HG02870 (cell line): ENCODE measurements at regions not wholly inside any gene's neighbourhood (a gene's known extent, or its start where the extent isn't known, plus 50 kb on each side); places are given as distances from the start of the nearest gene placed in this dataset.

Source experiments
- ATAC-seq: cut with Tn5 transposase; IDR thresholded peaks from one replicate; pipeline ENCODE4 v1.9.1; 2021; ENCODE audit warnings: mild to moderate bottlenecking, moderate library complexity; ENCODE audit not compliant: unreplicated experiment

DNA sequence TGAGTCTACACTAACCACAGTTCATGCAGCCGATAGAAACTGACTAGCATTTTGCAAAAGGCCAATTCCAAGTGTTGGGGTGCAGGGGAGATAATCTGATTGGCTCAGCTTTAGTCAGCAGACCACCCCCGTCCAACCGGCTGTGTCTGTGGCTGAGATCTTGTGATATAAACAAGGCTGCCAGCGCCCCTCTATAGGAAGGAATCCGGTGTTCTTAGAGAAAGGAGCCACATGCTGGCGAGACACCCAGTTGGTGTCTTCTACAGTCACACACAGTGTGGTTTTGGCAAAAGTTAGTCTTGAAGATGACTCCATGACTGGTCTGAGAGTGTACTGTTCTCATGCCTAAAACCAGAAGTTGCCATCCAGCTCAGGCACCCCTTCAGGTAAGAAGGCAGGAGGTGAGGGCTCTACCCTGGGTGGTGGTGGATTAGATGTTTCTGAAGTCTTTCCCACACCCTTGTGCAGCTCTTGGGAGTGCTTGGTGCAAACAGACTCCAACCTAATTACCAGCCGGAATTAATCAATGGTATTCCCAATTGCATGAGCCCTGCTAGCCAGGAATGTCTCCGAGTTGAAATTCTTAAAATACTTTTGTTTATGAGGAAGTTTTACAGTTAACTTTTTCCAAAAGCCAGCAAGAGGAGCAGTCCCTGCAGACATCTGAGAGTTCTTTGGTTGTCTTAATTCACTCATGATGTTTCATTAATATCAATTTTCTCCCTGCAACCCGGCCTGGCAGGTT lies 172.3 kb upstream of the IRX6 start:
- no peak for ATAC-seq

DNA sequence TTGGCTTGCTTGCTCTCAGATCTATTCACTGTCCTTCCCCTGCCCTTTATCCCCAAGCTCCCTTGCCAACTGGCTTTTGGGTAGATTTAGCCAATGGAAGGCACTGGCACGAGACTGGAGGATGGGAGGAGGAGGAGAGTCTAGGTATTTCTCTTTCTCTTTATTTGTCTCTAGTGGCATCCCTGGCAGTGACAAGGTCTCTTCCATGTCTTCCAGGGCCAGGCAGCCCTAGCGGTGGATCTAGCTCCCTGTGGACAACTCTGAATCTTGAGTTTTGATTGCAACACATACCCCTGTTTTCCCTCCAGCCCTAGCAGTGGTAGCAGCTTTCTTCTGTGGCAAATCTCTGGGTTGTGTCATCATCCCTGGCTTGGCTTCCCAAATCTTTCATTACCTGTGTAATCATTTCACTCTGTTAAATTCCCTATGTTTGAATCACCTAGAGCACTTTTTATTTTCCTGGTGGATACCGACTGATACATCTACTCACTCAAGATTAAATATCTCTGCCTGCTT lies 171.1 kb upstream of the IRX6 start:
- no peak for ATAC-seq

DNA sequence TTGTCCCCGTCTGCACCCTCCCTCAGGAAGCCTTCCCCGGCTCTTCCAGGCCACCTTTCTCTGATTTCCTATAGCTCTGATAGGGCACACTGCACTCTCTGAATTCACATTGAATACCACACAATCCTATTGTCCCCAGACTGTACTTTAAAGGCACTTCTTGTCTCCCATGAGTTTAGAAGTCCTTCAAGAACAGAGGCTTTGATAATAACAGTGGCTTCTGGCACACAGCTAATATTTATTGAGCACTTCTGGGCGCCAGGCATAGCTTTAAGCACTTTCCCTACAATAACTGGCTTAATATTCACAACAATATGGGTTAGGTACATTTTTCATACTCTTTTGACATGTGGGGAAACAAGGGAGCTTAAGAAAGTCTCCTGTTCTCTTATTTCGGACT lies 169.7 kb upstream of the IRX6 start:
- ATAC-seq: no peak

DNA sequence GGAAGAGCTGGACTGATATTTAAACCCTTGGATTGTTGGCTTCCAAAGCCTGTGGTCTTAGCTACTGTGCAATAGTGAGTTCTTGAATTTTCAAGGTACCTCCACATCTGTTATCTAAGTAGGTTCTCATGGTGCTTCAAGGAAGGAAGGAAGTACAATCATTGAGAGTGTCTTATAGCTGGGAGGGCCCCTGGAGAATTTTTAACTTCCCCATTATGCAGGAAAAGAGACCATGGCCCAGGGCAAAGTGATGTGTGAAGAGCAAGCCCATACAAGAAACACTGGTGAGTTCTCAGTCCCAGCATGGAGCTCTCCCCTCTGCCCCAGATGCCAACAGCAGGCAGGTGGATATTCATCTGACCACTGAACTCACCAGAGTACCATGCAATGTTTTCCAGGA lies 169.0 kb upstream of the IRX6 start:
- ATAC-seq: no peak

DNA sequence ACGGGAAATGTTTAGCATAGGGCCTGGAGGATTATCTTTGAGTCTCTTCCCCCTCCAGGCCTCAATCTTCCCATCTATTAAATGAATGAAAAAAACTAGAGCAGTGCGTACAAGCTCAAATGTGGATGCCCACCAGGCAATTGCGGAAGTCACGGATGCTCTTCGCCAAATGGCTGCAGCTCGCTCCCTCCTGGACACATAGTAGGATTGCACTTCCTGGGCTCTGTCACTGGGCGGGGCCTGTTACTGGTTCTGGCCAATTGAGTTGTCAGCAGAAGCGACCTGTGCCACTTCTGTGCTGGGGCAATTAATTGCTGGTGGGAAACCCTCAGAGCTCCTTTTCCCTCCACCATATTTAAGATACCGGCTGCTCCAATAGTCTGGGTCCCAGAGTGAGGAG lies 168.2 kb upstream of the IRX6 start:
- ATAC-seq: no peak

DNA sequence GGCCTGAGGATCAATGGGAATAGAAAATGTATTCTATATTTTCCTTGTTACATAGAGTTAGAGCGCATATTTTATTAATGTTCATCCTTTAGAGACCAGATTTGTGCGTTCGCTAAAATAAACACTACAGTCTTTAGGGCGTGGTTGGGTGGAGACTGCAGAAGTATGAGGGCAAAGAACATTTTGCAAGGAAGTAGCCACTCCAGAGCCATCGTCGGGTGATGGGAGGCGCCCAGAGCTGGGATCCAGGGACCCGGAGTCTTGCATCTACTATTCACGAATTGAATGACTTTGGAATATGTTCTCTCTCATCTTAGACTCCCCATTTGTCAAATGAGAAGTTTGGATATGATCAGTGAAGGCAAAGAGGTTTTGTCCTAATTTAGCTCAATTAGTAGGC lies 154.2 kb upstream of the IRX6 start:
- ATAC-seq: no peak

DNA sequence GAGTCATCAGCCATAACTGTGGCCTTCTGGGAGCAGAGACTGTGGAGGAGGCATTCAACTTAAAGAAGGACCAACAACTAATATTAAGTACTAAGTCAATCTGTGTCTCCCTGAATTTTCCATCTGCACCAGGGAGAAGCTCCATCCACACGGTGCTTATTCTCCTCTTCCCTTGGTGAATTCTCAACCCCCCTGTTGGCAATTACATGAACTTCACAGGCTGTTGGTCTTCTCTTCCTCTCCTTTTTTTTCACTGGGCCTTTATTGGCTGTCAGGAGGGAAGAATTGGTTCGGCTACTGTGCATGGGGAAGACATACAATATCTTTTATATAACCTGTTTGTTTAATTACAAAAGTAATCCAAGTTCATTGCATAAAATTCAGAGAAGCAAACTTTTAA lies 152.8 kb upstream of the IRX6 start:
- no peak for ATAC-seq

DNA sequence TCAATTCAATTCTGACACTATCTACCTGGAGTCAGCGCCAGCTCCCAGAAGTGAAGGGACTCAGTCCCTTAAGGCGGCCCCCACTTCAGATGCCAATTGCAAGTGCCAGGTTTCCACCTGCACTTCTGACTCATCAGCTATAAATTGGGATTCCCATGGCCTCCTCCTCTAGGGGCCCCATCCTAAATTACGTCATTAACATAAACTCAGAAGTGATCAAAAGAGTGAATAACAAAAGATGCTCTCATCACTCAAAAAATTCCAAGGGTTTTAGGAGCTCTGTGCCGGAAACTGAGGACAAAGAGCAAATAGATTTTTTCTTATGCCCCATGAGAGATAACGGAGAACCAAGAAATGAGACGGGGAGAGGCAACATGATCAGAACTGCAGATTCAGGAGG lies 148.6 kb upstream of the IRX6 start:
- ATAC-seq: no peak

DNA sequence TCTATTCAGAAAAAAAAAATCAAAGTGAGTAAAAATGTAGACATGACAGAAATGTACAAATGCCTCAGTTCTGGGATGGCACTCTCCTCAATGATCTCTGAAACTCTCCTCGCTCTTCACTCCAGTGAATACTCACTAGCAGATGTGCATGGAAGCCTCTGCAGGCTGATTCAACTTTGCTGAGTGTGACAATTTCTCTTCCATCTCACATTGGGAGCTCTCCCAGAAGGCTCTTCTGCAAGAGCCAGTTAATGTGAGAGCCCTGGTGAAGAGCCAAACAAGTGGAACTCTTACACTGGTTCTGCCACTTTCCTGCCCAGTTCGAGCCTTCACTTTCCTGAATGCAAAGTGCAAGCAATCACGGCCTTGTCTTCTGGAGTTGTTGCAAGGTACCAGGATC lies 147.1 kb upstream of the IRX6 start:
- ATAC-seq: no peak

DNA sequence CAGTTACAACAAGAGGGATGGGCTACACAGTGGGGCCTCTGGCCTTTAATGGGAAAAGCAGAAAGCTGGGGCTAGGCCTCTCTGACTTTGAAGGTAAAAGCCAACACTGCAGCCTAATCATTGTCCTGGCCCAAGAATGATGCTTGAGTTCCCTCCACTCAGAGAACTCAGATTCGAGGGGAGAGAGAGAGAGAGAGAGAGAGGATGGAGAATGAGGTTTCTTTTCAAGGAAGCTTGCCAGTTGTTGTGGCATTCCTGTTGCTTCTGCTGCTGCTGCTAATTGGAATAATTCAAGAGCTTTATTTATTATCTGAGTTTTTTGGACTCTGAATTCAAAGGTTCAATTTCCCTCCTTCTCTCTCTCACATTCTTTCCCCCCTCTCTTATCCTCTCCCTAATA lies 144.6 kb upstream of the IRX6 start:
- no peak for ATAC-seq

DNA sequence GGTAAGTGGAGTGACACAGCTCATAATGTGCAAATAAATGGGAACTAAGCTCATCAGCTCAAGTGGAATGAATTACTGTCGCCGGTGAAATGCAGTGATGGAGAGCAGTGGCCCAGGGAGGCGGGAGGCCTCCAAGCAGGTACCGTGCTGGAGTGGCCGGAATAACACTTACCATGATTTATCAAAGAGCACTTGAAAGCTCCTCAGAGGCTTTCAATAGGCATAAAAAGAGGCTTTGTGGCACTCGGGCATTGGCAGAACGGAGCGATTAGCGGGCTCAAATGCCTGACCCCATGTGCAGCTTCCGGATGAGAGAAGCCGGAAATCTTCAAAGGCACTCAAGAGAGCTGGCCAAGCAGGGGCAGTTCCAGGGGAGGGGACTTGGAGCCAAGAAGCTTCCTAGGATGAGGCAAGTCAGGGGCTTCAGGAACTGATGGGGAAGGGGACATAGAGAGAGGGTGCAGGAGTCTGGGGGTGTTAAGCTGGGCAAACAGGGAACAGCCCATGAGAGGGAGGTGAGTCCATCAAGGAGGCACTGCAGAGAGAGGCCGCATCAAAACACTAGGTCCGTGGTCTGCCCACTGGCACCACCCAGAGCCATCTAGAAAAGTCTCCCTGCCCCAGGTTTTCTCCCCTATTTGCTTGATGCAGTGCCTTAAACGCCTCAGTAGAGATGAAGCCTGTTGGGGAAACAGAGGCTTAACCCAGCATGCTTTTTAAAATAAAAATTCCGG lies 144.0 kb upstream of the IRX6 start:
- ATAC-seq: no peak

DNA sequence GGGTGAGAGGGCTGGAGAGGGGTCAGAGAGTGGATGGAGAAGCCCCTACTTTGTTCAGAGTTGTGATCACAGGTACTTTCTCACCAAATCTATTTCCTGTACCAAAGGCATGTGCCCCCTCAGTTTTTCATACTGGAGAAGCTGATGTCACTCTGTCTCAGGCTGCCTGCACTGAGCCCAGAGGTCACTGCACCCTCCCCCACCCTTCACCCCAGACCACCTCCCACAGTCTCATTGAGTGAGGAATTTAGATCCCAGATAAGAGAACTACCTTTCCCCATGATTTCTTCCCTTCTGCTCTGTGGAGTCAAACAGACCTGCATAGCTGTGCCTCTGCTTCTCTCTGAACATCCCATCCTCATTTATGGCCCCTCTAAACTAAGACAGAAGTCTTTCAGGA lies 140.0 kb upstream of the IRX6 start:
- no peak for ATAC-seq

DNA sequence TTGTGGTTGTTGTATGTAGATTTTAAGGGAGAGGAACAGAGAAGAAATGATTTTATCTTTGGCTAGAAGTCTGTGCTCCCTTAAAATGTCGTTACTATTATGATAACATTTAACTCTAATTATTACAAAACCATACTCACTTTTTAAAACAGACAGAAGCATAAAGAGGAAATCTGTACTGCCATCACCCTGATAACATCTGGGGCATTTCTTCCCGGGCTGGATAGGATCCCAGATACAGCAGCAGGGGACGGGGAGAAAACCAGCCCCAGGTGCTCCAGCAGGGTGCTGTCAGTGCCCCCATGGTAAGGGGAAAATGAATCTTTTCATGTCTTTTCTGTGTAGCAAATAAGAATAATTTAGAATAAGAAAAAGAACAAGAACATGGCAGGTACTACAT lies 139.4 kb upstream of the IRX6 start:
- ATAC-seq: no peak

DNA sequence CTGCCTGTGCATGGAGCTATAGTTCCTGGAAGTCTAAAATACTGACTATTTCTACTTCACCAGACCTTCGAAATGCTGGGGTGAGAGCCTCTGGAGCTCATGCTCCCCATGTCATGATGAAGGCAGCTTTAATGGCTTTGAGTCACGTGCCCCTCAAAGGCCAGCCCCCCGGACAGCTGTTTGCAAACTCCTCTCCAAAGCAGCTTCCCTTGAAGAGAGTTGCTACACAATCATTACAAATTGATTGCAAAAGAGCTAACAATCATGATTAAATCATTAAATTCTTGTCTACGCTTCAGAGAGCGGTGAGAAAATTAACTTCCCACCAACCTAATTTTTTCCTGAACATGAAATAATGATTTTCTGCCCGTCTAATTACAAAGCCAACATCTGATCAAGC lies 134.8 kb upstream of the IRX6 start:
- no peak for ATAC-seq

DNA sequence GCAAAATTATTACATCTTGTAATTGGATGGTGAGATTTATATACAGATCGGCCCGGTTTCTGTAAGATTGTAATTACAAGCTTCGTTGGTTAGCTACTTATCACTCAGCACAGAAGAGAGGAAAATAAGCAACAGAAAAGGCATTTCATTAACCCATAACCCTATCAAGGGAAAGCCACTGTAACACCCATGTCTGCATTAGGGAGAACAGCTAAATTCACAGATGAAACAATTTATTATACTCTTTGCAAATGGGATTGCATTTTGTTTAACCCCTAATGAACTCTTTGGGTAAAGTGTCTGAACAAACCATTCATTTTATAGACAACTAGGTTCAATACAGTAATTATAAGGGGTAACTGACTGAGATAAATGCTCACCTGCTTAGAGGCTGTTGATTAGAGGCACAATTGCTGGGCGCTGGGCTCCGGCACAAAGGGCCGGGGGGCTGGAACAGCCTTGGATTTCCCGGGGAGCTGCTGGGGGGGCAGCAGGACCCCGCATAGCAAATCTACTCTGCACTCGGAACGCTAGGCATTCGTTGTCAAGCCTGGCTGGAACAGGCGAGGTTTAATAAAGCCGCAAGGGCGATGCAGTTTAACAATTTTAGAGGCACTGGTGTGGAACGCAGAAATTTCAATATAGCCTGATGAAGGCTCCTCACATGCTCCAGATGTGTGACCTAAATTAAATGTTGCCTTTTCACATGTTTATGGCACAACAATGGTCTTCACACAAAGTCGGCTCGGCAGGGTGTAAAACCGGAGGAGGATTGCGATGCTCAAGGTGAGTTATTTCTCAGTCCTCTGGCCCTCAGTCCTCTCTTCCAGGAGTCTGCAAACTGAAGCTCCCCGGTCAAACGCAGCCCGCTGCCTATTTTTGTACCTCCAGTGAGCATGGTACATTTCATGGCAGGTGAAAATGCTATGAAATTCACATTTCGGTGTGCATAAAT lies 134.0 kb upstream of the IRX6 start:
- no peak for ATAC-seq

DNA sequence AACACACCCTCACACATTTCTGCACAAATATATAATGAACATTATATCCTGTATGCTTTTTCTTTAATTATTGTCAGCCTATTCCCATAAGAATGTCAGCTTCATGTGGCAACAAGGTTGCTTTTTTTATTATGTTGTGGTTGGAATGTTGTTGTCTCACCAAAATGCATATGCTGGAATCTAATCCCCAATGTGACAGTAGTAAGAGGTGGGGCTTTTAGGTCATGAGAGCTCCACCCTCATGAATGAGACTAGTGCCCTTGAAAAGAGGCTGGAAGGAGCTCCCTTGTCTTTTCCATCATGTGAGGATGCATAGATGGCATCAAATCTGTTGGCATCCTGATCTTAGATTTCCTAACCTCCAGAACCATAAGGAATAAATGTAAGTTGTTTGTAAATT lies 131.3 kb upstream of the IRX6 start:
- no peak for ATAC-seq

DNA sequence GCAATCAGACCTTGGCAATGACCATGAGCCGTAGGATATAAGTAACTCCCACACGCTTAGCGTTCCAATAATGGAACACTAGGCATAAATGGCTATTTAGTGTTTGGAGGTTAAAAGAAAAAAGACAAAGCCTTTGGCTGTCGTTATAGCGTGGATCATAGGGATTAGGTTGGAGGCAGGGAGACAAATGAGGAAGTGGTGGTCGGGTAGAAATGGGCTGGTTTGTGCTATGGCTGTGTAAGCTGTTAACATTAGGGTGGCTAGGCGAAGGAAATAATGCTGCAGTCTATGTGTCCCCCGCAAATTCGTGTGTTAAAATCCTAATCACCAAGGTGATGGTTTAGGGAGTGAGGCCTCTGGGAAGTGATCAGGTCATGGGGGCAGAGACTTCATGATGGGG lies 120.4 kb upstream of the IRX6 start:
- ATAC-seq: no peak

DNA sequence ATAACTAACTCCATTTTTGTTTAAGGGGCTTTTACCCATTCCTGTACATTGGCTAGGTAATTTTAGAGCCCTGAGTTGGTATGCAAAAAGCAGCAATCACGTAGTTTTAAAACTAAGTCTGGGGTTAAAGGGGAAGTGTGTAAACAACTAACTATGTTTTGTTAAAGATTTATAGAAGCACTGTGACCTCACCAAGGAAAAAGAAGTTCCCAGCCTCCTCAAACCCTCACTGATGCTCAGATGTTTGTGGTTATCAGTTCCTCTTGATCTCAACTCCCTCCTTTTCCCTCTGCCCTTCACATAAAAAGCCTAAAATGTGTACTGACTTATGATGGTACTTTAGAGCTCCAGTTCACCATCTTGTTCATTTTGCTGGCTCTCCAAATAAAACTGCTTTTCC lies 119.9 kb upstream of the IRX6 start:
- no peak for ATAC-seq

DNA sequence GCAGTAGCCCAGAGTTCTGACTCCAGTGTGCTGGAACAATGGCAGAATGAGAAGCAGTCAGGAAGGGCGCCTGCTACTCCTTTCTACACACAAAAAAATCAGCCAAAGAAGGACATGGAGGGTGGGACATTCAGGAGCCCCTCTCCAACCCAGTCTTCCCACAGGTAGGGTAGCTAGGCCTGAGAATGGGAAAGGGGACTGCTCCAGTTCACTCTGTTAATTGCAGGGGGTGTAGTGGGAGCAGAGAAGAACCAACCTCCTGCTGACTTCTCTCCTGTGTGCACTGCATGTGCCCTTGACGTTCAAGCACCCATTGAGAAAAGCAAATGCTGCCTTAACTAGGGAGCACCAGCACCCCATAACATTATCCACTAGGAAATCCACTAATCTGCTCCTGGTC lies 119.1 kb upstream of the IRX6 start:
- ATAC-seq: no peak

DNA sequence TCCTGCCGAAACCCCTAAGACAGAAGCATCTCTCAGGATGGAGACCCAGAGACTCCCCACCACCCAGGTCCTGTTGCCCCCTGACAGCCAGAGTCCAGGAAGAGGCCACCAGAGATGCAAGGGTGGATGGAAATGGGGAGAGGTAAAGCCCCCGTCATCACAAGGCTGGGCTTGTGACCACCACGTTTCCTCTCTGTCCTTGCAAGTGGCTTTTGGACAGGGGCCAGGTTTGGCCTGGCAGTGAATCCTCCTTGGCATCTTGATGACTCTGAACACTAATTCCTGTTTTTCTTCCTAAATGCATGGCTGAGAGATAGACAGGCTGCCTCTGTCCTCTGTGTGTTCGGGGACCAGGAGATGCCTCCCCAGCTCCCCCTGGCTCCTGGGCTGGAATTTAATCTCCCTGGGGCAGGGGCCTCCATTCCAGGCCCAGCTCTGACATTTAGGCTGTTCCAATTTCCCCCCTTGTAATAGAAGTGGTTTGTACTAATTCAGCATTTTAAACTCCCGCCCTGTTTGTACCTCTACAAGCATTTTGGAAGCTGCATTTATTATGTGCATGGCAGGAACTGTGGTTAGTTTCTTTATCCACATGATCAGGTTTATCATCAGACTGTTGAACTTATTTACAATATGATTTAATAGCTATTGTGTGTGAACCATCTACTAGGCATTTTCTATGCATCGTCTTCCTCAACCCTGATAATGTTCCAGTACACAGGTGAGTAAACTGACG lies 116.1 kb upstream of the IRX6 start:
- no peak for ATAC-seq

DNA sequence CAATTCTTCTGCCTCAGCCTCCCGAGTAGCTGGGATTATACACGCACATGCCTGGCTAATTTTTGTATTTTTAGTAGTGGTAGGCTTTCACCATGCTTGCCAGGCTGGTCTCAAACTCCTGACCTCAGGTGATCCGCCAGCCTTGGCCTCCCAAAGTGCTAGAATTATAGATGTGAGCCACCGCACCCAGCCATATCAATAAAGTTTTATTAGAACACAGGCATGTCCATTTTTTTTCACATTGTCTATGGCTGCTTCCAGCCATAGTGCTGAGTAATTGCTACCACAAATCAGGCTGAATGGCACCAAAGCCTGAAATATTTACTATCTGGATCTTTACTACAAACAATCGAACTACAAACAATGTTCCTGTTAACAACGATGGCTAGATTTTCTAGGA lies 114.4 kb upstream of the IRX6 start:
- no peak for ATAC-seq
